GM23248 (cell line): ENCODE measurements at regions not wholly inside any gene's neighbourhood (a gene's known extent, or its start where the extent isn't known, plus 50 kb on each side); places are given as distances from the start of the nearest gene placed in this dataset.

Experiments
- DNase-seq: peaks from one replicate; pipeline ENCODE4 v3.0.0-alpha.2; 2015
- H2AFZ ChIP-seq: fragments of 200-600 bp; sonication (generic); 2 replicates; pipeline ENCODE4 v1.6.1; 2016; ENCODE audit warnings: antibody characterized with exemption
- H3F3A ChIP-seq: fragments of 200-600 bp; sonication (generic); 2 replicates; pipeline ENCODE4 v1.6.1; 2016; ENCODE audit warnings: mild to moderate bottlenecking, antibody characterized with exemption, mixed run types; ENCODE audit not compliant: insufficient read depth
- H3K27ac ChIP-seq: fragments of 200-600 bp; sonication (generic); 2 replicates; pipeline ENCODE4 v1.5.1; 2016; ENCODE audit warnings: mild to moderate bottlenecking
- H3K27me3 ChIP-seq: fragments of 200-600 bp; sonication (generic); replicated peaks from 2 replicates; pipeline ENCODE4 v1.6.1; 2016; ENCODE audit warnings: mild to moderate bottlenecking; ENCODE audit not compliant: insufficient read depth
- H3K36me3 ChIP-seq: fragments of 200-600 bp; sonication (generic); 2 replicates; pipeline ENCODE4 v1.6.1; 2016; ENCODE audit warnings: low read depth, mild to moderate bottlenecking
- H3K4me1 ChIP-seq: fragments of 200-600 bp; sonication (generic); 2 replicates; pipeline ENCODE4 v1.6.1; 2016; ENCODE audit warnings: mild to moderate bottlenecking; ENCODE audit not compliant: insufficient read depth
- H3K4me2 ChIP-seq: fragments of 200-600 bp; sonication (generic); one replicate; pipeline ENCODE4 v1.6.1; 2016; ENCODE audit warnings: mild to moderate bottlenecking; ENCODE audit not compliant: unreplicated experiment
- H3K4me3 ChIP-seq: fragments of 200-600 bp; sonication (generic); 2 replicates; pipeline ENCODE4 v1.5.1; 2016; ENCODE audit warnings: mild to moderate bottlenecking
- H3K79me2 ChIP-seq: fragments of 200-600 bp; sonication (generic); 2 replicates; pipeline ENCODE4 v1.6.1; 2016; ENCODE audit warnings: mild to moderate bottlenecking; ENCODE audit not compliant: insufficient read depth
- H3K9ac ChIP-seq: fragments of 200-600 bp; sonication (generic); 2 replicates; pipeline ENCODE4 v1.6.1; 2016; ENCODE audit warnings: mild to moderate bottlenecking
- H3K9me2 ChIP-seq: fragments of 200-600 bp; sonication (generic); 2 replicates; pipeline ENCODE4 v1.6.1; 2016; ENCODE audit warnings: mixed run types, mild to moderate bottlenecking, moderate library complexity; ENCODE audit not compliant: insufficient read depth
- H3K9me3 ChIP-seq: fragments of 200-600 bp; sonication (generic); one replicate; pipeline ENCODE4 v1.6.1; 2017; ENCODE audit warnings: low read depth
- H4K20me1 ChIP-seq: fragments of 200-600 bp; sonication (generic); 2 replicates; pipeline ENCODE4 v1.6.0; 2016; ENCODE audit not compliant: insufficient read depth
- EZH2 ChIP-seq: fragments of 200-600 bp; sonication (generic); IDR thresholded peaks from 2 replicates; pipeline ENCODE4 v1.6.1; 2018; ENCODE audit warnings: antibody characterized with exemption, mild to moderate bottlenecking; ENCODE audit not compliant: insufficient read depth, poor library complexity, severe bottlenecking
- EZH2phosphoT487 ChIP-seq: fragments of 200-600 bp; sonication (generic); IDR thresholded peaks from 2 replicates; pipeline ENCODE4 v1.6.1; 2018; ENCODE audit warnings: antibody characterized with exemption, moderate library complexity, mild to moderate bottlenecking, low read depth; ENCODE audit not compliant: insufficient read depth
- WGBS, 2 experiments: methylation state at CpG; one replicate each; pipeline ENCODE4 v1.1.6; 2015 to 2017; ENCODE audit warnings: low lambda C conversion rate in 2 of 2, low coverage in 1 of 2; ENCODE audit errors: missing lambda C conversion rate in 2 of 2; 5-methylcytosine and 5-hydroxymethylcytosine counted together
- in situ Hi-C: fragments of 300-500 bp; cut with MboI; formaldehyde crosslinking; loops from 2 replicates; pipeline ENCODE4 v1.15.0; 2020

DNA sequence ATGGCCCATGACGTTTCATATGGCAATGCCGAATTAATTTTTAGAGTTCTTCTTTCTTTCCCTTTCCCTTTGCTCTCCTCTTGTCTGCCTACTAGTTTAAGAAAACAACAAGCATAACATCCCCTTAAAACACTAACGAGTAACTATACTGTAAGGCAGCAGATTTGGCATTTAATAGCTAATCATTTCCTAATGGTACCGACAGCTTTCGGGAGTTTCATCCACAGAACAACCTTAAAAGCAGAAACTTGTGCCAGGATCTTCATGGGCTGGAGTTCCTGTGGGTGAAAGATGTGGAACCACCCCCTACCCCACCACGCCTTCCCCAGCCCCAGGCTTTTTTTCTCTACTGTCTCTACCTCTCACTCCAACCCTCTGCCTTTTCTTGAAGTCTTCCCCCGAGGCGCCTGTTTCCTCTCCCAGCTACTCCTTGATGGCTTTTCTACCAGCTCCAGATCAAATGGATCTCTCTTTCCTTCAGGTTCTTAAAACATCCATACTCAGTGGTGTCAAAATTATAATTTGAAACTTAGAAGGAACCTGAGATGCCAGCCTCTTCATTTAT is 319.5 kb downstream of the PIK3R1 start:
- H4K20me1 ChIP-seq, result no peaks in the 10 kb centered on the region
- no peak overlapping the region for H3K9ac ChIP-seq
- DNase-seq, result no peak
- WGBS, 2 experiments, result 54 to 56% methylated on average over 8 of the region's 8 CpGs
- peaks cover 4% of the 10 kb centered on the region for H3F3A ChIP-seq
- H3K27me3 ChIP-seq, result no peaks in the 10 kb centered on the region
- no peaks in the 10 kb centered on the region for H3K36me3 ChIP-seq
- H3K27ac ChIP-seq, result no peak overlapping the region
- peak overlapping the region; percentile 44 for H2AFZ ChIP-seq
- in situ Hi-C loops, result no loop called here
- H3K4me3 ChIP-seq, result peak overlapping the region; percentile 31; the same call in 1 of the 2 replicates
- peaks cover 28% of the 10 kb centered on the region for H3K4me1 ChIP-seq
- H3K4me2 ChIP-seq, result peak overlapping the region; percentile 28
- no peaks in the 10 kb centered on the region for H3K9me2 ChIP-seq
- no peaks in the 10 kb centered on the region for H3K79me2 ChIP-seq
- H3K9me3 ChIP-seq, result no peaks in the 10 kb centered on the region
- TF ChIP-seq EZH2, result no peak
- no peak for TF ChIP-seq EZH2phosphoT487

- Histone ChIP-seq H3K27me3 (no peaks in the 10 kb centered on the region), H3K27ac (no peak overlapping the region), H3K9ac (no peak overlapping the region), H3K4me3 (no peak overlapping the region), H3K4me1 (peaks cover 31% of the 10 kb centered on the region), H2AFZ (no peak overlapping the region), H3K79me2 (no peaks in the 10 kb centered on the region), H3F3A (peaks cover 10% of the 10 kb centered on the region; the same call in 1 of the 2 replicates), H3K36me3 (no peaks in the 10 kb centered on the region), H3K4me2 (no peak overlapping the region), H3K9me2 (no peaks in the 10 kb centered on the region), H3K9me3 (no peaks in the 10 kb centered on the region), H4K20me1 (no peaks in the 10 kb centered on the region)
- in situ Hi-C loops, result no loop called here
- DNase-seq, result no peak
- no peak for TF ChIP-seq EZH2phosphoT487
- no peak for TF ChIP-seq EZH2
- WGBS, 2 experiments, result 62 to 64% methylated on average over 6 of the region's 6 CpGs
Measured at GRCh38 chr5:68538814-68539420, 323.4 kb downstream of the PIK3R1 start.

GRCh38 chr5:68540798-68541590 is 325.4 kb downstream of the PIK3R1 start:
- H3K36me3 ChIP-seq, result no peaks in the 10 kb centered on the region
- no peaks in the 10 kb centered on the region for H3K79me2 ChIP-seq
- peaks cover 10% of the 10 kb centered on the region; the same call in 1 of the 2 replicates for H3F3A ChIP-seq
- no peak overlapping the region for H3K27ac ChIP-seq
- H3K9ac ChIP-seq, result no peak overlapping the region
- in situ Hi-C loops, result no loop called here
- no peak overlapping the region for H2AFZ ChIP-seq
- peaks cover 20% of the 10 kb centered on the region for H3K4me1 ChIP-seq
- TF ChIP-seq EZH2 (no peak), EZH2phosphoT487 (no peak)
- no peak for DNase-seq
- WGBS, 2 experiments, result 94 to 95% methylated on average over 9 of the region's 9 CpGs
- no peaks in the 10 kb centered on the region for H4K20me1 ChIP-seq
- no peak overlapping the region for H3K4me3 ChIP-seq
- H3K9me3 ChIP-seq, result no peaks in the 10 kb centered on the region
- no peaks in the 10 kb centered on the region for H3K27me3 ChIP-seq
- H3K4me2 ChIP-seq, result peak overlapping the region; percentile 23
- no peaks in the 10 kb centered on the region for H3K9me2 ChIP-seq

- TF ChIP-seq EZH2, result no peak
- Histone ChIP-seq H3K27ac (no peak overlapping the region), H3K9me2 (no peaks in the 10 kb centered on the region), H4K20me1 (no peaks in the 10 kb centered on the region), H3K79me2 (no peaks in the 10 kb centered on the region), H3K9ac (no peak overlapping the region), H3K27me3 (no peaks in the 10 kb centered on the region), H3K4me2 (peak overlapping the region; percentile 4), H2AFZ (no peak overlapping the region), H3K36me3 (no peaks in the 10 kb centered on the region), H3K4me3 (no peak overlapping the region), H3K4me1 (peaks cover 20% of the 10 kb centered on the region), H3F3A (peaks cover 10% of the 10 kb centered on the region; the same call in 1 of the 2 replicates), H3K9me3 (no peaks in the 10 kb centered on the region)
- peak; percentile 37 for DNase-seq
- WGBS, 2 experiments, result 21 to 25% methylated on average over 1 of the region's 1 CpG
- in situ Hi-C loops, result no loop called here
Measured at GRCh38 chr5:68542207-68542606, 326.7 kb downstream of the PIK3R1 start.
